HG02588 (cell line): ENCODE measurements at regions not wholly inside any gene's neighbourhood (a gene's known extent, or its start where the extent isn't known, plus 50 kb on each side); places are given as distances from the start of the nearest gene placed in this dataset.
A peak's percentile ranks its signal among the peaks of the same experiment; 100 is the strongest.

Experiments used
- ATAC-seq: cut with Tn5 transposase; IDR thresholded peaks from one replicate; pipeline ENCODE4 v1.9.1; 2021; ENCODE audit warnings: mild to moderate bottlenecking, moderate library complexity; ENCODE audit not compliant: unreplicated experiment

DNA sequence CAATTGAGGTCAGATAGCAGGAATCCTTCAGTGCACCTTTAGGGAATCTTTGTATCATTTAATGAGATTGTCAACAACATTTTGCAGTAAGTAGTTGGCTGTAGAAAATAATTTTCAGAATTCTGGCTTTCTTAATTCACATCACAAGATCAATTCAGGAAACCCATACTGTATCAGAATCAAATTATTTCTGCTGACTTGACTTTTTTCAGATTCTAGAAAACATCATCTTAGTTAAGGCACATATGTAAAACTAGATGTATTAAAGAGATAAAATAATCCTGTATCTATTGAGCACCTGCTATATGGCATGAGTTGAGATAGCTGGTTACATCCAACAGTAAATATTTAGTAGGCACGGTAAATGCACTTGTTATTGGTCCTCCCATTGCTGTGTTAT, 791.4 kb downstream of the TDRD15 start:
- ATAC-seq = no peak

DNA sequence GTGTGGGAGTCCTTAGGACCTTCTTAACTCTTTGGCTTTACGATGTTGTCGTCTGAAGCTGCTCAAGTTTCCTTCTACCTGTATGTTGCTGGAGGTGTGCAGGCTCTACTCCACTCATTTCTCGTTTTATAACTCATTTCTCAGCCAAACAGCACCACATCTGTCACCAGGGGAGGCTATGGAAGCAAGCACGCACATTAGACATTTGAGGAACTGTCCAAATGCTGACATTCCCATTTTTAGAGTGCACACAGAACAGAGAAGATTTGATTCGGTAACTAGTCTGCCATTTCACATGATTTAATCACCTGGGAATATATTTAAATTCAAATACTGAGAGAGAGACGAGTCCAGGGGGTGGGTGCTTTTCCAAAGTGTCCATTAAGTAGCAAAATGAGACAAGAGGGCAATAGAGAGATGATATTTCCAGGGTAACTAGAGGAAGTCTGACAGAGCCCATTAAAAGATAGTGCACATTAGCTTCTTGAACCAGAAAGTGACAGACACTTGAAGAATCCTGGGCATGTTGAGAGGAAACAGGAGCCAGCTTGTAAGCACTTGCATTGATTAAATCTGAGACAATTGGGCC, 793.3 kb downstream of the TDRD15 start:
- ATAC-seq = no peak

DNA sequence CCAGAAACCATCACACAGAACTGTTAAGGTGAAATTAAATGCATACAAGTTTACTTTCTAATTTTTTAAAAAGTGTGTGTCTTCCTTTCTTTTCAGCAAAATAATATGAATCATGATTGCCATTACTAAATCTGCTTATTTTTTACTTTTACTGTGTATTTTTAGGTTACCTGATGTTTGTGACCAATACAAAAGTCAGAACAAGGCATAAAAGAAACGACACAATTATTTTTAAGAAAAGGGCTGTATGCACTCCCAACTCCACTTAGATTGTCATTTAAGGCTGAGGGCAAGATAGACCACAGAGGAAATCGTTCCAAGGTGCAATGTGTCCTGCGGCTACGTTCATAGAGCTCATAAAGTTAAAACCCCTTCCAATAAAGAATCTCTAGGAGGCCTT, 797.0 kb downstream of the TDRD15 start:
- ATAC-seq = no peak

DNA sequence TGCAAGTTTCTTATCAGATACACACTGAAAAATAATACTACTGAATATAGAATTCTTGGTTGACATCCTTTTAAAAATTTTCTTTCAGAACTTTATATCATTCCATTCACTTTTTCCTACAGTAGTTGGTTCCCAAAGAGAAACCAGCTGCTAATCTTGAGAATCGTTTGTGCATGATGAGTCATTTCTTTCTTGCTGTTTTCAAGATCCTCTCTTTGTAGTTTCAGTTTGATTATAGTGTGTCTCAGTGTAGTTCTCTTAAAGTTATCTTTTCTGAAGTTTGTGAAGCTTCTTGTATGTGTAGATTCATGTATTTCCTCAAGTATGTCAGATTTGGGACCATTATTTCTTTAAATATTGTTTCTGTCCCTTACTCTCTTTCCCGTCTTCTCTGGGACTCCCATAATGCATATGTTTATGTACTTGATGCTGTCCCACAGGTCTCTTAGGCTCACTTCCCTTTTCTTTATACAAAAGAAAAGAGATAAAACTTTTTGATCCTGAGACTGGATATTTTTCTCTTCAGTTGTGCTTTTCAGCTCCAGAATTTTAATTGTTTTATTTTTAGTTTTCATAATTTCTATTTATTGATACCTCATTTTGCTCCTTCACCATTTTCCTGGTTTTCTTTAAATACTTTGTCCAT, 801.0 kb downstream of the TDRD15 start:
- peak; percentile 57 for ATAC-seq

DNA sequence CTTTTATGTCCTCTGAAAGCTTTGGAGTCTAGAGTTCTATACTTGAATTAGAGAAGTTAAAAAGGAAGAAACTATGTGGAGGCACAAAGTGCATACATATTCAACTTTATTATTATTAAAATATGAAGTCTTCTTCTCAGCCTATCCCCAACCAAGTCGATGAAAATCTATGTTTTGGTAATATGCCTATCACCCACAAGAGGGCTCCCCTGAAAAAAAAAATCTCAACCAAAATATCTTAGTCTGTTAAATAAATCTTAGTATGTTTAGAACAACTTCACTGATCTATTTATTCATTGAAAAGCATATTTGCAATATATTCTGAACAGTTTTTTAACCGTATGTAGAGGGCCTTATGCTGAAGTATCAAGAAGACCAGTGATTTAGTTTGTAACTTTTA, 804.5 kb downstream of the TDRD15 start:
- no peak for ATAC-seq

DNA sequence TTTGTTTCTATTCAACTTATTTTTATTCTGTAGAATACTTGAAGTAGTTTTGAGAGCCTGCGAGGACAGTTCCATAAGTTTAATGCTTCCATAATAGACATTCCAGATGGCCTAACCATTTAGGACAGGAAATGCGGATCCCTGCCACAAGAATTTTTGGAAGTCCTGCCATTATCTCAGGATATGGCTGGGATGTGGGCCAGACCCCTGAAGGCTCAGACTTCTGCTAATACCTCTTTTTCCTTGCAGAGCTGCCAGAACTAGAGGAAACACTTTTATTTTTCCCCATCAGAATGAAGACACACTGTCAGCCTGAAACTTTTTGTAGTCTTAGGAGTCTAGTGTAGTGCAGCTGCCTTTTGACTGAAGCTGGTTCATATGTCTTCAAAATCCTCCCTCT, 806.5 kb downstream of the TDRD15 start:
- no peak for ATAC-seq

DNA sequence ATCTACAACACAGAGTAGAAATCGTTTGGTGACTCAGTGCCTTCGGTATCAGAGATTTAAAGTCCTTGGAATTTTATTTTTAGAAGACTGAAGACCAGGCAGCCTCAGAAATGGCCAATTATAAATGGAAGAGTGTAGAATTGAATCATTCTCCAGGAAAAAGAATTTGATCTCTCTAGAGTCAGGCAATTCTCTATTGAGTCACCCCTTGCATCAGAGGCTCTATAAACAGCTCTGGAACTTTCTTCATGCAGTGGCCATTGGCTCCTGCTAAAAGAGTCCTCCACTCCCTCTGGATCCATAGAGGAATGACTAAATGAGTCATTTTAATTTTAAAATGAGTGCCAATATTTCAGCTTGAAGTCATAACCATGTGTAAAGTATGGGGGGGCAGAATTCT, 816.2 kb downstream of the TDRD15 start:
- no peak for ATAC-seq

DNA sequence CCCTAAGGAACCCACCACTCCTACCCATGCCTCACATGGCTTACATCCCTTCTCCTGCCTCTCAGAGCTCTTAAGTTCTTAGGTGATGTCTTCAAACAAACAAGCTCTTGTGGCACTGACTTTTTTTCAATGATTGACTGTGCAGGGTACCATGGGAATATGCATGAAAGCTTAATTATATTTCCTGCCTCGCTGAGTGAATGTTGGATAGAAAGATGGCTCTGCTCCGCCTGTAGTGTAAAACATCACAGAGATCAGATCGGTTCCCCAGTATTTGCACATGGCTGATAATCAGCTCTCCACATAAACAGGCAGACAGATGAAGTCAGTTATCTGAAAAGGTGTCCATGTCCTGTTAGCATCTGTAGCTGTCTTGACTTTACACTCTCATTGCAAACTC, 820.8 kb downstream of the TDRD15 start:
- no peak for ATAC-seq

DNA sequence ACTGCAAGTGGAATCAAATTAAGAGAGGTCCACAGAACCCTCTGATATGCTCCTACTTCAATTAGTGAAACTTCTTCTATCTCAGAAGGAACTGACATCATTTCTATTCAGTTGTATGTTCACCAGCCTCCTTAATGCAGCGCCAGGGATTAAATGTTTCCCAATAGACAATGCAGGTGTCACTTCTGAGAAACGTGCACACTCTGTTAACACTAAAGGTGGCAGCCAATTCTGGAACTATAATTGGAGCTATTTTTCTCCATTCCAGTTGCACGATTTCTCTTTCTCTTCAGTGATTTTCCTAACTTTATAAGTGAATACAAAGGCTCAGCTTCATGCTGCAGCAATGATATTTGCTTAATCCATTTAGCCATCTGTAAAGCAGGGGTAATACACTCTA, 821.9 kb downstream of the TDRD15 start:
- no peak for ATAC-seq

DNA sequence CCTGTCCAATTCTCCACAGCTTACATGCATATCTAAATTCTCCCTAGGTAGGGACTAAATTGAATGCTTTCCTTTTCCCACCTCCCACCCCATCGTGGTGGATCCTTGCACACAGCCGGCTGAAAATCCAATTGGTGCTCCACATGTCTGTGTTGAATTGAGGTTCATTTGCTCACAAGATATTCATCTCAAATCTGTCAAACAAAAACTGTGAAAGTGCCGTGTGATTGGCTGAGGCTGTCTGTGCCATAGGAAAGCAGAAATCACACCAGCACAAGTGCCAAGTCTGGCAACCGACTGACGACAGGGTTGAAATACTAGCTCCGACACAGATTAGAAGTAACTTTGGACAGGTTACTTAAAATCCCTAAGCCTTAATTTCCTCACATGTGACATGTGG, 823.3 kb downstream of the TDRD15 start:
- no peak for ATAC-seq

DNA sequence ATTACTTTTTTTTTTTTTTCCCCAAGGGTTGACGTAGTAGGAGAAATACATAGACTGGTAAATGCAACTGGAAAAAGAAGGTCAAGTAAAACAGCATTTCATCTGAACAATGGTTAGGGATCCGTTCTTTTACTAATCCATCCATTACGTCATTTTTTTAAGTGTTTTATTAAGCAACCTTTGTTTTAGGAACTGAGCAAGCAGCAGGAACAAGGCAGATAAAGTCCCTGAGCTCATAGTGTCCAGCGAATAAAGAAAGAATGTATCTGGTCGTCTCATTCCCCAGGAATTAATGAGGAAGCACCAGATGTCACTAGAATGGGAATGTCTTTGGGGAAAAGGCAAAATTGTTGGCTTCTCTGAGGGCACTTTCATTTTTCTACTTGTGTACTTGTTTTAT, 842.4 kb downstream of the TDRD15 start:
- ATAC-seq = no peak

DNA sequence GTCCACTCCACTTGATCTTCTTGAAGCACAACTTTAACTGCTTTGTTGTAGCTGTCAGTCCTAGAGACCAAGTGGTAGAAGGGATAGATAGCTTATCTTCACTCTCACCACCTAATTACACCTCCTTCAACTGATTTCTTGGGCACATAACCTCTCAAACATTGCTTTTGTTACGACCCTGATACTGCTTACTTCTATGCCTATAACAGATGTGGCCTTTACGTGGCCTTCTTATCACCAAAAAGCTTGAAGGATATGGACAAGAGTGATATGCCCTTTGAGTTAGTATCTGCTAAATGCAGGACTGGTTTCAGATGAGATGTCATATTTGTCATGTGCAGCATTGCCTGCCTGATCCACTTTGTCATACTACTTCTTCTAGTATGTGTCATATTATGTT, 847.2 kb downstream of the TDRD15 start:
- ATAC-seq = no peak

DNA sequence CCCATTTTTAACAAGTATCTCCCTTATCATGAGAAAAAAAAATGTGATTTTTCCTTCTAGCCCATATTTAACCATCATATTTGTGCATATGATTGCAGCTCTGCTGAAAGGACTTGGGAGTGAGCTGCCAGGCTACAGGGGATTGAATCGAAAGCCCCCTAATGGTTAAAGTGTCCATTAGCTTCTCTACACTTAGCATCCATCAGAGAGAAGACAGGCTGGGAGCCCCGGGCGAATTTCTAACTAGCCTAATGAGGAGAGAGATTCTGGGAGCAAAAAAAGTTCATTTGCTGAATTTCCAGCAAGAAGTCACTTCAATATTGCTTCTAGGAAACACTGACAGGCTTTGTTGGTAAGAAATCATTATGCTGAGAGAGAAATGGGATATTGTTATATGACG, 848.8 kb downstream of the TDRD15 start:
- no peak for ATAC-seq

DNA sequence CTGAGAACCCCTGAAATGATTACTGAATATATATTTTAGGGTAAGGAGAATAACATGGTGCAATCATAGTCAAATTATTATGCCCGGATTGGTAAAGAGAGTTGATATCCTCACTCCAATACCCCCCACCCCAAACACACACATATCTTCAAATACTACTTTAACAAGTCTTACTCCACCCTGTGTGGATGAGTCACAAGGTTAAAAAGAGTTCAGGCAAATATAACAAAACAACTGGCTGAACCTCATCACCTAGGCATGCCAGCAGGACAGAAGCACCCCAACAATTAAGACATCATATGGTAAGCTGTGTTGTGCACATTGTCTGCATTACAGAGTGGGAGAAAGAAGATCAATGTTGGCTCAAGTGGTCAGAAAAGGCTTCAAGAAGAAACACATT, 857.4 kb downstream of the TDRD15 start:
- no peak for ATAC-seq

DNA sequence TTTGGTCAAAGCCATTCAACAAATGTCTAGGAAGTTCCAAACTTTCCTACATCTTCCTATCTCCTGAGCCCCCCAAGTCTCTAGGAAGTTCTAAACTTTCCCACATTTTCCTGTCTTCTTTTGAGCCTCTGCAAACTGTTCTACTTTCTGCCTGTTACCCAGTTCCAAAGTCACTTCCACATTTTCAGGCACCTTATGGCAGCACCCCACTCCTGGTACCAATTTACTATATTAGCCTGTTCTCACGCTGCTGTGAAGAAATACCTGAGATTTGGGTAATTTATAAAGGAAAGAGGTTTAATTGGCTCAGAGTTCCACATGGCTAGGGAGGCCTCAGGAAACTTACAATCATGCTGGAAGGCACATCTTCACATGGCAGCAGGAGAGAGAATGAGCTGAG, 869.2 kb downstream of the TDRD15 start:
- ATAC-seq = no peak

DNA sequence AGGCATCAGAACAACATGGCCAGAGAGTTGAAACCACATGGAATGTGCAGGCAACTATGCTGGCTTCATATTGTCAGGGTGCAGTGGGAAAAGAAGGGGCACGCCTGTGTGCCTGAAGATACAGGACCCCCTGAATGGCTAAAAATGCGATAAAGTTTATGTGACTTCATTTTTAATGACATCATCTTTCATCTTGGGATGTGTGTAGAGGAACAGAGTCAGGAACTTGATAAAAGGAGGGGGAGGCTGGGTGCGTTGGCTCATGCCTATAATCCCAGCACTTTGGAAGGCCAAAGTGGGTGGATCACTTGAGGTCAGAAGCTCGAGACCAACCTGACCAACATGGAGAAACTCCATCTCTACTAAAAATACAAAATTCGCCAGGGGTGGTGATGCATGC, 872.6 kb downstream of the TDRD15 start:
- no peak for ATAC-seq

DNA sequence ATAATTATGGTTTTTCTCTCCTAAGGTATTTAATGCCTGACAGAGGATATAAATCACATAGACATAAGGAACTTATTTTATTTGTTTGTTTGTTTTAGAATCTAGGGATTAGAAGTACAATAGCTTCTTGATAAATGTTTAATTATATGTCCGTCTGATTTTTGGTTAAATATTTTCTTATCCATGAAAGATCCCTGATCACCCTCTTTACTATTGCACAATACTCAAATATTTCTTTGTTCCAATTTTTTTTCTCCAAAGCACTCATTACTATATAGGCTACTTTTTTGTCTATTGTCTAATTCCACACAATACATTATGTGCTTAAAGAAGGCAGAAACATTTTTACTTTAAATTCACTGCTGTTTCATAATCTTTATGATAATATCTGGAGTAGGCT, 875.8 kb downstream of the TDRD15 start:
- ATAC-seq = no peak

DNA sequence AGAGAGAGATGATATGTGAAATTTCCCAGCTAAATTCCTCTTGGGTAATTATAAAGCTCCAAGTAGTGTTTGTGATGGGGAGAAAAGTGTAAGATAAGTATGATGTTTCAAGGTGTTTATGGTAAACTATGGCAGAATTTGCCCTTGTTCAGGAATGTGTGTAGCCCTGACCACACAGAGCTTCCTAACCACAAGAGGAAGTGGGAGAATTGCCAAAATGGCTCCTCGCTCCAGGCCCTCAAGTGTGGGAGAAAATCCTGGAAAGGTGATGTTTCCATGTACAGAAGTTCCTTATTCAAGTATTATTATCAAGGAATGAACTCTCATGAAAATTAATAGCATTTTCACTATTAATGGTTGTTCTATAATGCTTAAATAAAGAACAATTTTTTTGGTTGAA, 878.3 kb downstream of the TDRD15 start:
- no peak for ATAC-seq

DNA sequence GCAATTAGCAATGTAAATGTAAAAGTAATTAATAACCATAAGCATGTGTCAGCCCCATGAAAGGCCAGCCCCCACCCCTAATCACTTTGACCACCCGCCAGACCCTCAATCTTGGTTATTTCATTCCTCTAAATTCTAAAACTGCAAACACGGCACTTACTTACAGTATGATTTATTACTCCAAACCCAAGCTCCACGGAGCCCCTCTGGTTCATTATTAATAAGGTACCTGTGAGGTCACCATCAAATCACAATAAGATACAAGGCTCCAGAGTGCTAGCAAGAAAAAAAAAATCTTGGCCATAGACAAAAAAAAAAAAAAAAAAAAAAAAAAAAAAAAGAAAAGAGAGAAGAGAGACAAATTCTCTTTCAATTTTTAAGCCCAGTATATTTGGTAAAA, 879.5 kb downstream of the TDRD15 start:
- no peak for ATAC-seq

DNA sequence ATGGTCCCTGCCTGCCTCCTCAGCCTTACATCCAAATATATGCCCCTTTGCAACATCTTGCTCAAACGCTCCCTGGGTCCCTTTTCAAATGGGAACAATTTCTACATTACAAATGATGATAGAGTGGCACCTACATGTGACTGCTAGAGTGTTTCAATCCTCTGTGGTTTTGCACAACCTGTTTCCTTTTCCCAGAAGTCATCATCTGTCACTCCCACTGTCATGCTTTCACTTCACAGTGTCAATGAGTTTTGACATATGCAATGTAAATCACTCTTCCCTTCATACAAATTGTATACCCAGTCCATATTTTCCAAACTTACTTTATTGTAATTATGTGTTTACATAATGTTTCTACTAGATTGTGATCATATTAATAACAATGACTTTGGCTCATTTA, 887.3 kb downstream of the TDRD15 start:
- no peak for ATAC-seq

DNA sequence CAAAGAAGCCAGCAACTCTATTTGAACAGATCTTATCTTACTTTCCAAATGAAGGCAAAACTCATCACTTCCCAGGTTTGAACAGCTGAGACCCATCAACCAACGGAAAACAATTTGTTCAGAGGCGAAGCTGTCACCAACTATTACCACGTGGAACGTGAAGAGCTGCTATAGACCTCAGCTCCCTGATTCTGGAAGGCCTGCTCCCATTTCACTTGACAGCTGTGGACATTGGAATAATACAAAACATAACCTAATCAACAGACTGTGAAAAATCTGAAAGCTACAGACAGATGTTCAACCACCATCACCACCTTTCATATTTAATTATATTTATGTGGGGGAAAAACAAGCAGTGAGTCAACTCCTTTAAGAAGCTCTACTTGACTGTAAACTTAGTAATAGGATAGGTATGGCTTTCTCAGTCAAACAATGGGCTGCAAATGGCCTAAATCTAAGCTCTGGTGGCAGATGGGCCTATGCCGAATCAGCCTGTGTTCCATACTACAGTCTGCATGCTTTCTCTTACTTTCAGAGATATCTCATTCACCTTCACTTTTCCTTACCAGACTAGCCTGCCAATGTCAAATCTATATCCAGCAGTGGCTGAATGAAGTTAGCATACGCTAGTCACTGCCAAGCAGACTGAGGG, 896.4 kb downstream of the TDRD15 start:
- ATAC-seq = no peak

DNA sequence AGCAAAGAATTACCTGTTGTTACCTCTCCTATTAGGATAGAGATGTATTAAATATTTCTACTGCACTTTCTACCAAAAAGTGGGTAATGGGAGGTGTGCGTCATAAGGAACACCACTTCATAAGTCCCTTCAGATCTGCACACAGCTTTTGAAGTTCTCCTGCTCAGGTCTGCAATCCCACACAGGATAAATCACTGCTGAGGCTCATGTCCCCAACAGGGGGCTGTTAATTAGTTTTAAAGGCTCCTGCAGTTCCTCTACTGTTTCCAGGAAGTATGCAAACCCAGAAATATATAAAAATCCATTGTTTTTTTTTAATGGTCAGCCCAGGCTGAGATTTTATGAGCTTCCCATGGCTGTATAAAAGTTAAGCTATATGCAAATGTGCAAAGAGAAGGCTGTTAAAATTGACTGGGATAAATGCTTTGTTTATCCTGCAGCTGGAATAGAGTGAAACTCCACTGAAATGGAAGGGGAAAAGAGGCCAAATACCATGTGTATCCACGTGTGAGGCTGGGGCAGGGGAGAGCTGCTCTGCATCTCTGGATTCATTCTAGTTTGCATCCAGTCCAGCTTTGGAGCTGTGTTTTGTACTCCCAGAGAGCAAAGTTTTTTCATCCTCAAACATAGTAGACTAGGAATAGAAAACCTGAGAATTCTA, 903.7 kb downstream of the TDRD15 start:
- no peak for ATAC-seq
